ENCODE measurements at regions not wholly inside any gene's neighbourhood (a gene's known extent, or its start where the extent isn't known, plus 50 kb on each side); places are given as distances from the start of the nearest gene placed in this dataset.

DNA sequence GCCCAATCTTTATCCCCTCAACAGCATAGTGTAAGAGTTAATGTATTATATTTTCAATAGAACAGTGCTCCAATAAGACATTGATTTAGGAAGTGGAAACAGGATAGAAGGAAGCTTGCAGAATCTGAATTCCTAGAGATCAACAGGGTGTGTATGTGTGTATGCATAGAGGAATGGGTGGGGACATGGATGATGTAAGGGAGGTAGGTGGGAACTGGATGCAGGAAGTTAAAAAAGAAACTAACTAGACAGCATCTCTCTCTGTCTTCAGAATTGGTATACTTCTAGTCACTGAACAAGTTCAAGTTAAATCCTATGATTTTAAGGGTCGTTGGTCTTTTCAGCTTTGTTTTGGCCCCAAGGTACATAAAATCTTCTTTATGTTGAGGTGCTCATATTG is 196.6 kb downstream of the PMAIP1 start:
- TF ChIP-seq, protein P1, sequence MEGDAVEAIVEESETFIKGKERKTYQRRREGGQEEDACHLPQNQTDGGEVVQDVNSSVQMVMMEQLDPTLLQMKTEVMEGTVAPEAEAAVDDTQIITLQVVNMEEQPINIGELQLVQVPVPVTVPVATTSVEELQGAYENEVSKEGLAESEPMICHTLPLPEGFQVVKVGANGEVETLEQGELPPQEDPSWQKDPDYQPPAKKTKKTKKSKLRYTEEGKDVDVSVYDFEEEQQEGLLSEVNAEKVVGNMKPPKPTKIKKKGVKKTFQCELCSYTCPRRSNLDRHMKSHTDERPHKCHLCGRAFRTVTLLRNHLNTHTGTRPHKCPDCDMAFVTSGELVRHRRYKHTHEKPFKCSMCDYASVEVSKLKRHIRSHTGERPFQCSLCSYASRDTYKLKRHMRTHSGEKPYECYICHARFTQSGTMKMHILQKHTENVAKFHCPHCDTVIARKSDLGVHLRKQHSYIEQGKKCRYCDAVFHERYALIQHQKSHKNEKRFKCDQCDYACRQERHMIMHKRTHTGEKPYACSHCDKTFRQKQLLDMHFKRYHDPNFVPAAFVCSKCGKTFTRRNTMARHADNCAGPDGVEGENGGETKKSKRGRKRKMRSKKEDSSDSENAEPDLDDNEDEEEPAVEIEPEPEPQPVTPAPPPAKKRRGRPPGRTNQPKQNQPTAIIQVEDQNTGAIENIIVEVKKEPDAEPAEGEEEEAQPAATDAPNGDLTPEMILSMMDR (IDR thresholded peaks at IDR 0.05), result no peak
- TF ChIP-seq POLR2AphosphoS5 (IDR thresholded peaks at IDR 0.05) (no peak), EP300 (IDR thresholded peaks at IDR 0.05; ENCODE audit: low read depth) (no peak), POLR2A (IDR thresholded peaks at IDR 0.05) (no peak)
